ENCODE measurements at regions not wholly inside any gene's neighbourhood (a gene's known extent, or its start where the extent isn't known, plus 50 kb on each side); places are given as distances from the start of the nearest gene placed in this dataset.

- Histone ChIP-seq H3K4me1 (ENCODE audit: control insufficient read depth in 2 of 2, insufficient read depth in 2 of 2, low read length in 2 of 2) (no peaks in the 10 kb centered on the region), H3K9me3 (ENCODE audit: control extremely low read depth in 1 of 3, control insufficient read depth in 2 of 3, insufficient read depth in 1 of 3, low read length in 2 of 3) (no peaks in the 10 kb centered on the region), H4K20me1 (ENCODE audit: control insufficient read depth, insufficient read depth, low read length, poor library complexity, severe bottlenecking) (no peaks in the 10 kb centered on the region), H3K9ac (ENCODE audit: low read length) (no peak overlapping the region), H3K27me3 (replicated peaks in 1 of 4; ENCODE audit: control extremely low read depth in 1 of 4, control insufficient read depth in 3 of 4, insufficient read depth in 4 of 4, low read length in 3 of 4) (peaks cover 0 to 29% (median 6%) of the 10 kb centered on the region in 4 experiments), H3K4me3 (ENCODE audit: control extremely low read depth in 1 of 5, extremely low read depth in 1 of 5, insufficient read depth in 1 of 5, low read depth in 2 of 5, low read length in 4 of 5) (no peak overlapping the region), H2AFZ (ENCODE audit: insufficient read depth, low read depth, low read length, poor library complexity, severe bottlenecking) (no peak overlapping the region), H3K4me2 (replicated peaks; ENCODE audit: low read depth, low read length, poor library complexity, severe bottlenecking) (no peak overlapping the region), H3K27ac (ENCODE audit: low read length in 2 of 2) (no peak overlapping the region), H3K79me2 (ENCODE audit: control insufficient read depth, insufficient read depth, low read length) (no peaks in the 10 kb centered on the region), H3K36me3 (replicated peaks in 1 of 2; ENCODE audit: control extremely low read depth in 1 of 2, control insufficient read depth in 1 of 2, extremely low read depth in 1 of 2, insufficient read depth in 2 of 2, low read length in 1 of 2) (no peaks in the 10 kb centered on the region)
- DNase-seq: no peak
- ChIA-PET CTCF (no interaction called here), POLR2A (no interaction called here)
- H3K4me3 Mint-ChIP-seq: no peak overlapping the region
- TF ChIP-seq EZH2 (IDR thresholded peaks at IDR 0.05; ENCODE audit: borderline replicate concordance, insufficient read depth, low read depth, low read length, poor library complexity, severe bottlenecking): no peak
- TF ChIP-seq, protein P1, sequence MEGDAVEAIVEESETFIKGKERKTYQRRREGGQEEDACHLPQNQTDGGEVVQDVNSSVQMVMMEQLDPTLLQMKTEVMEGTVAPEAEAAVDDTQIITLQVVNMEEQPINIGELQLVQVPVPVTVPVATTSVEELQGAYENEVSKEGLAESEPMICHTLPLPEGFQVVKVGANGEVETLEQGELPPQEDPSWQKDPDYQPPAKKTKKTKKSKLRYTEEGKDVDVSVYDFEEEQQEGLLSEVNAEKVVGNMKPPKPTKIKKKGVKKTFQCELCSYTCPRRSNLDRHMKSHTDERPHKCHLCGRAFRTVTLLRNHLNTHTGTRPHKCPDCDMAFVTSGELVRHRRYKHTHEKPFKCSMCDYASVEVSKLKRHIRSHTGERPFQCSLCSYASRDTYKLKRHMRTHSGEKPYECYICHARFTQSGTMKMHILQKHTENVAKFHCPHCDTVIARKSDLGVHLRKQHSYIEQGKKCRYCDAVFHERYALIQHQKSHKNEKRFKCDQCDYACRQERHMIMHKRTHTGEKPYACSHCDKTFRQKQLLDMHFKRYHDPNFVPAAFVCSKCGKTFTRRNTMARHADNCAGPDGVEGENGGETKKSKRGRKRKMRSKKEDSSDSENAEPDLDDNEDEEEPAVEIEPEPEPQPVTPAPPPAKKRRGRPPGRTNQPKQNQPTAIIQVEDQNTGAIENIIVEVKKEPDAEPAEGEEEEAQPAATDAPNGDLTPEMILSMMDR (IDR thresholded peaks at IDR 0.05): no peak
- intact Hi-C loops (cut with micrococcal nuclease): no loop called here
- no peak for ATAC-seq (ENCODE audit: low read depth)
- 70% methylated on average over 9 of the region's 12 CpGs for WGBS (ENCODE audit: insufficient coverage)
- no peaks in the 10 kb centered on the region for H3K4me1 Mint-ChIP-seq
- H3K27me3 Mint-ChIP-seq: peaks cover 67% of the 10 kb centered on the region
- H3K9me3 Mint-ChIP-seq (ENCODE audit: insufficient read depth): no peaks in the 10 kb centered on the region
- H3K27ac Mint-ChIP-seq: no peak overlapping the region
Observed at GRCh38 chr10:100623521-100624230, 87.9 kb downstream of the HIF1AN start.

DNA sequence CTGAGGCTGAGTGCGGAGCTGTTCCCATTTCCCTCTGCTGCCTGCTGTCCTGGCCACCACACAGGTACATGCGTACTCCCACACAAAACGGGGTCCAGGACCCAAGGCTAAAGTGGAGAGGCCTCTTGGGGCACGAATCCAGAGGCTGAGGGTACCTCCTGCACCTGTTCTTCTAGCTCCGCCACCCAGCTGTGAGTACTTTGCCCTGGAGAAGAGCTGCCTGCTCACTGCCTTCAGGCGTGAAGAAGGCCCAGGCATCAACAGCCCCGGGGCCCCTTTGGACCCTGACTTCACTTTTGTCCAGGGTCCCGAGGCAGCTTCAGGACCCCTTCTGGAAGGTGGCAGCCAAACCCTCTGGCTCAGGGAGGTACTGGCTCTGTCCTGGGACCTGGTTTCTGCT is 88.6 kb downstream of the HIF1AN start:
- Mint-ChIP-seq H3K4me3 (no peak overlapping the region), H3K4me1 (no peaks in the 10 kb centered on the region), H3K27me3 (peaks cover 64% of the 10 kb centered on the region), H3K9me3 (ENCODE audit: insufficient read depth) (no peaks in the 10 kb centered on the region), H3K27ac (no peak overlapping the region)
- CTCF ChIA-PET: no interaction called here
- H3K9ac ChIP-seq (ENCODE audit: low read length): no peak overlapping the region
- intact Hi-C loops (cut with micrococcal nuclease): no loop called here
- H3K9me3 ChIP-seq (ENCODE audit: control extremely low read depth in 1 of 3, control insufficient read depth in 2 of 3, insufficient read depth in 1 of 3, low read length in 2 of 3): no peaks in the 10 kb centered on the region
- ATAC-seq (ENCODE audit: low read depth): no peak
- POLR2A ChIA-PET: no interaction called here
- H3K36me3 ChIP-seq (replicated peaks in 1 of 2; ENCODE audit: control extremely low read depth in 1 of 2, control insufficient read depth in 1 of 2, extremely low read depth in 1 of 2, insufficient read depth in 2 of 2, low read length in 1 of 2): no peaks in the 10 kb centered on the region
- no peak overlapping the region for H3K27ac ChIP-seq (ENCODE audit: low read length in 2 of 2)
- DNase-seq: no peak
- WGBS (ENCODE audit: insufficient coverage): 74% methylated on average over 8 of the region's 8 CpGs
- H3K79me2 ChIP-seq (ENCODE audit: control insufficient read depth, insufficient read depth, low read length): no peaks in the 10 kb centered on the region
- no peak overlapping the region for H2AFZ ChIP-seq (ENCODE audit: insufficient read depth, low read depth, low read length, poor library complexity, severe bottlenecking)
- H3K4me1 ChIP-seq (ENCODE audit: control insufficient read depth in 2 of 2, insufficient read depth in 2 of 2, low read length in 2 of 2): no peaks in the 10 kb centered on the region
- peaks cover 0 to 30% (median 8%) of the 10 kb centered on the region in 4 experiments for H3K27me3 ChIP-seq (replicated peaks in 1 of 4; ENCODE audit: control extremely low read depth in 1 of 4, control insufficient read depth in 3 of 4, insufficient read depth in 4 of 4, low read length in 3 of 4)
- TF ChIP-seq, protein P1 (IDR thresholded peaks at IDR 0.05): no peak
- TF ChIP-seq EZH2 (IDR thresholded peaks at IDR 0.05; ENCODE audit: borderline replicate concordance, insufficient read depth, low read depth, low read length, poor library complexity, severe bottlenecking): no peak
- no peak overlapping the region for H3K4me3 ChIP-seq (ENCODE audit: control extremely low read depth in 1 of 5, extremely low read depth in 1 of 5, insufficient read depth in 1 of 5, low read depth in 2 of 5, low read length in 4 of 5)
- no peaks in the 10 kb centered on the region for H4K20me1 ChIP-seq (ENCODE audit: control insufficient read depth, insufficient read depth, low read length, poor library complexity, severe bottlenecking)
- H3K4me2 ChIP-seq (replicated peaks; ENCODE audit: low read depth, low read length, poor library complexity, severe bottlenecking): no peak overlapping the region
